OCI-LY1 (cell line): ENCODE measurements at regions not wholly inside any gene's neighbourhood (a gene's known extent, or its start where the extent isn't known, plus 50 kb on each side); places are given as distances from the start of the nearest gene placed in this dataset.
"Not testable (repeated sequence)": the region's sequence is repeated elsewhere in the genome, so short reads cannot be mapped to it uniquely, and the experiment has no call there.

Source experiments
- CTCF ChIP-seq: fragments of 200-600 bp; sonication (generic), shearing (Covaris generic); IDR thresholded peaks from 2 replicates; pipeline ENCODE4 v1.5.1; 2017; ENCODE audit warnings: mild to moderate bottlenecking, antibody characterized with exemption, low read length, moderate library complexity, mixed read lengths
- EZH2 ChIP-seq: fragments of 200-600 bp; sonication (generic), shearing (Covaris generic); IDR thresholded peaks from 2 replicates; pipeline ENCODE4 v1.8.0; 2017; ENCODE audit warnings: borderline replicate concordance, mixed run types, mild to moderate bottlenecking, antibody characterized with exemption, low read length, moderate library complexity, mixed read lengths

- TF ChIP-seq EZH2, CTCF: not testable (repeated sequence)
These were observed 162.2 kb downstream of the MRPS30 start for GRCh38 chr5:44970963-44971362.
